Transverse colon (tissue), 4 donors: ENCODE measurements at regions not wholly inside any gene's neighbourhood (a gene's known extent, or its start where the extent isn't known, plus 50 kb on each side); places are given as distances from the start of the nearest gene placed in this dataset.

Source experiments
- DNase-seq: peaks from one replicate; pipeline ENCODE4 v3.0.0-alpha.2; 2019
- H3K27ac ChIP-seq, 4 donors: fragments of 200-600 bp; sonication (generic); 2 replicates each; pipeline ENCODE4 v1.5.1; 2016 to 2018; ENCODE audit warnings: inconsistent platforms in 4 of 4
- H3K27me3 ChIP-seq: fragments of 200-600 bp; sonication (generic); 2 replicates; pipeline ENCODE4 v1.5.1; 2017; ENCODE audit warnings: inconsistent platforms
- H3K36me3 ChIP-seq, 4 donors: fragments of 200-600 bp; sonication (generic); 2 replicates each; pipeline ENCODE4 v1.5.1; 2017 to 2019; ENCODE audit warnings: inconsistent platforms in 4 of 4
- H3K4me1 ChIP-seq, 4 donors: fragments of 200-600 bp; sonication (generic); 2 replicates each; pipeline ENCODE4 v1.5.1; 2017 to 2020; ENCODE audit warnings: inconsistent platforms in 4 of 4
- H3K4me3 ChIP-seq, 4 donors: fragments of 200-600 bp; sonication (generic); 1 replicate in 1 of 4; 2 replicates in 3 of 4; pipeline versions ENCODE4 v1.5.1 to v1.6.1; 2017 to 2019; ENCODE audit warnings: inconsistent platforms in 4 of 4
- H3K9me3 ChIP-seq, 2 donors: fragments of 200-600 bp; sonication (generic); 2 replicates each; pipeline ENCODE4 v1.5.1; 2017 to 2019; ENCODE audit warnings: inconsistent platforms in 2 of 2
- EP300 ChIP-seq: sonication (generic); formaldehyde crosslinking; IDR thresholded peaks from one replicate; pipeline ENCODE4 v1.6.1; 2017; ENCODE audit warnings: antibody characterized with exemption, low read depth
- POLR2A ChIP-seq: fragments of 450-650 bp; IDR thresholded peaks from one replicate; pipeline ENCODE4 v1.6.1; 2016; ENCODE audit warnings: antibody characterized with exemption, mild to moderate bottlenecking, moderate library complexity
- POLR2AphosphoS5 ChIP-seq, 3 donors: sonication (generic); formaldehyde crosslinking; IDR thresholded peaks; one replicate each; pipeline ENCODE4 v1.6.1; 2016; ENCODE audit warnings: antibody characterized with exemption in 3 of 3
- WGBS, 2 donors: methylation state at CpG; one replicate each; pipeline ENCODE4 v1.1.5; 2018; ENCODE audit warnings: low coverage in 1 of 2; 5-methylcytosine and 5-hydroxymethylcytosine counted together
- in situ Hi-C, 4 donors: fragments of 200-750 bp; cut with MboI; loops; one replicate each; pipeline versions ENCODE4 v1.15.0 to v1.15.1; 2017; ENCODE audit warnings: low sequenced_read_pairs in 3 of 4, low pct_ligation_motif_present in 1 of 4, low pct_unique_long_range_greater_than_20kb in 1 of 4
- intact Hi-C: fragments of 100-400 bp; cut with DNase I; formaldehyde crosslinking; loops from one replicate; pipeline ENCODE4 v1.15.1; 2023; ENCODE audit warnings: low total_unique reads
- TF ChIP-seq, protein P1 (sequence below), 5 experiments: fragments of 200-600 bp in 3 of 5; fragments of 450-650 bp in 2 of 5; sonication (generic) in 3 of 5; IDR thresholded peaks; 1 replicate in 2 of 5; 2 replicates in 3 of 5; pipeline ENCODE4 v1.5.1; 2016 to 2017; ENCODE audit warnings: antibody characterized with exemption in 5 of 5, inconsistent platforms in 3 of 5, mild to moderate bottlenecking in 2 of 5, moderate library complexity in 1 of 5

- Histone ChIP-seq H3K4me1 (no peaks in the 10 kb centered on the region), H3K4me3 (no peak overlapping the region), H3K27ac (no peak overlapping the region), H3K9me3 (no peaks in the 10 kb centered on the region), H3K36me3 (no peaks in the 10 kb centered on the region), H3K27me3 (no peaks in the 10 kb centered on the region)
- intact Hi-C loops (no loop called here), in situ Hi-C loops (no loop called here)
- TF ChIP-seq, protein P1, sequence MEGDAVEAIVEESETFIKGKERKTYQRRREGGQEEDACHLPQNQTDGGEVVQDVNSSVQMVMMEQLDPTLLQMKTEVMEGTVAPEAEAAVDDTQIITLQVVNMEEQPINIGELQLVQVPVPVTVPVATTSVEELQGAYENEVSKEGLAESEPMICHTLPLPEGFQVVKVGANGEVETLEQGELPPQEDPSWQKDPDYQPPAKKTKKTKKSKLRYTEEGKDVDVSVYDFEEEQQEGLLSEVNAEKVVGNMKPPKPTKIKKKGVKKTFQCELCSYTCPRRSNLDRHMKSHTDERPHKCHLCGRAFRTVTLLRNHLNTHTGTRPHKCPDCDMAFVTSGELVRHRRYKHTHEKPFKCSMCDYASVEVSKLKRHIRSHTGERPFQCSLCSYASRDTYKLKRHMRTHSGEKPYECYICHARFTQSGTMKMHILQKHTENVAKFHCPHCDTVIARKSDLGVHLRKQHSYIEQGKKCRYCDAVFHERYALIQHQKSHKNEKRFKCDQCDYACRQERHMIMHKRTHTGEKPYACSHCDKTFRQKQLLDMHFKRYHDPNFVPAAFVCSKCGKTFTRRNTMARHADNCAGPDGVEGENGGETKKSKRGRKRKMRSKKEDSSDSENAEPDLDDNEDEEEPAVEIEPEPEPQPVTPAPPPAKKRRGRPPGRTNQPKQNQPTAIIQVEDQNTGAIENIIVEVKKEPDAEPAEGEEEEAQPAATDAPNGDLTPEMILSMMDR (IDR thresholded peaks at IDR 0.05), result no peak
- DNase-seq, result no peak
Observed at GRCh38 chr4:32789026-32789608, 2068.9 kb downstream of the PCDH7 start.

DNA sequence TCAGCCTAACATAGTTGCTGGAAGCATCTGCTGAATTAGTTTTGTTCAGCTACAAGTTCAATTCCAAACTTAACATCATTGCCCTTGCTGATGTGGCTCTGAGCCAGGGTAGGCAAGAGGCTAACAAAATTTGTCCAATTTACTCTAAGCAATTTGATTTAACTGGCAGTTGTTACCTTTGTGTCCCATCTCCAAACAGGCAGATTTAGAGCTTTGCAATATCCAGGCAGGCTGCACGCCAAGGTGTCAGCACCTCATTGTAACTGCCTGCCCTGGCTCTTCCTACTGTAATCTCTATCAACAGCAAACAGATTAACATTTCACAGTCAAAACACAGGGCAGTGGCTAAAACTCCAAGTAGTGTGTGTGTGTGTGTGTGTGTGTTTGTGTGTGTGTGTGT is 2070.6 kb downstream of the PCDH7 start:
- H3K4me1 ChIP-seq, result no peaks in the 10 kb centered on the region
- intact Hi-C loops, result no loop called here
- in situ Hi-C loops, result no loop called here
- WGBS, 2 donors, result 50% methylated on average over 1 of the region's 1 CpG; no CpG with 5 or more reads in 1 of the 2 donors
- H3K9me3 ChIP-seq, result no peaks in the 10 kb centered on the region
- no peak overlapping the region for H3K27ac ChIP-seq
- DNase-seq, result no peak
- no peak overlapping the region for H3K4me3 ChIP-seq
- TF ChIP-seq POLR2AphosphoS5 (IDR thresholded peaks at IDR 0.05), result no peak
- no peak for TF ChIP-seq POLR2A
- TF ChIP-seq EP300, result no peak
- no peaks in the 10 kb centered on the region for H3K27me3 ChIP-seq
- no peaks in the 10 kb centered on the region for H3K36me3 ChIP-seq

DNA sequence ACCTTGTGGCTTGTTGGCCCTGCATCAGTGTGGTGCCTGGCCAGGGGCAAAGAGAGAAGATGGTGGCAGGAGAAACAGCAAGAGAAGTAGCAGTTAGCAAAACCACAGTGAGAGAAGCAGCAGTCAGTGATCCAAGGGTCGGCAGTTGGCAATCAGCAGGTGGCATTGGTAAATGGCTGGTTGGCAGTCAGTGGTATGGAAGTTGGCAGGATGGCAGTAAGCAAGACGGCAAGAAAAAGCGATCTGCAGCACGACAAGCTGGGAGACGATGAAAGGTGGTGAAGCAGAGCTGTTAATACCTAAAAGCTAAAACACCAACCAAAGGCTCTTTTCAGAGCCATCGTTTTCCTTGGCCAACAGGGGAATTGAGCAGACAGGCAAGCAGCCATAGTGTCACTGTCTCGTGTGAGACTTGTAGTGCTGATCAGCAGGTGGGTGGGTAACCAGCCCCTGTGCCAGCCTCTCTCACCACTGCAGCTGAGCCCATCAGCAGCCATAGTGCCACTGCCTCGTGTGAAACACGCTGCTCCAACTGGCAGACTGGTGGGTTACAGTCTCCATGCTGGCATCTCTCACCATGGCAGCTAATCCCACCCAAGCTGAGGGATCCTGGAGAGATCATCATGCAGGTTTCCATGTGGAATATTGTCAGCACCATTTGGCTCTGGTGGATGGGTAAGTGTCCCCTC is 2078.4 kb downstream of the PCDH7 start:
- WGBS, 2 donors, result 85% methylated on average over 9 of the region's 9 CpGs; no CpG with 5 or more reads in 1 of the 2 donors
- H3K27me3 ChIP-seq, result no peaks in the 10 kb centered on the region
- no peak overlapping the region for H3K27ac ChIP-seq
- TF ChIP-seq, protein P1 (IDR thresholded peaks at IDR 0.05), result no peak
- no peak for TF ChIP-seq EP300
- no peak for TF ChIP-seq POLR2AphosphoS5 (IDR thresholded peaks at IDR 0.05)
- no peak for TF ChIP-seq POLR2A
- no peaks in the 10 kb centered on the region for H3K36me3 ChIP-seq
- in situ Hi-C loops (no loop called here), intact Hi-C loops (no loop called here)
- DNase-seq, result no peak
- H3K9me3 ChIP-seq, result no peaks in the 10 kb centered on the region
- no peak overlapping the region for H3K4me3 ChIP-seq
- H3K4me1 ChIP-seq, result no peaks in the 10 kb centered on the region

DNA sequence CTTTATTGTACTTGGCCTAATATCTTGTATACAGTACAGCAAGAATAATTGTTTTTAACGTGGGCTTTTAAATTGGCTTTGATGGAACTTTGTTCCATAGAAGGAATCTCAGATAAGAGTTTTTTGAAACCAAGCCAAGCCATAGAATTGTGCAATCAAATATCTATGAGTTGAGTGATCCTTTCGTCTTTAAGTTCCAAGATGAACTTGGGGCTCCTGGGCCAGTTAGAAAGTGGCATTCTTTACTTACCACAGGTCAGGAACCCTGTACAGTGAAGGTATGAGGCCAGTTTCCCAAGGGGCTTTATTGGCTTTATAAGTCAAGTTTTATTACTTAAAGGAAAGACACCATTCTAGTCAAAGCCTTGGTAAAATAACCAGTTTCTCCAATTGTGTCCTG is 2104.2 kb downstream of the PCDH7 start:
- Histone ChIP-seq H3K4me3 (no peak overlapping the region), H3K27me3 (no peaks in the 10 kb centered on the region), H3K4me1 (no peaks in the 10 kb centered on the region), H3K36me3 (no peaks in the 10 kb centered on the region), H3K9me3 (no peaks in the 10 kb centered on the region), H3K27ac (no peak overlapping the region)
- in situ Hi-C loops (no loop called here), intact Hi-C loops (no loop called here)
- DNase-seq, result no peak
- WGBS, 2 donors, result 30 to 41% methylated on average over 2 of the region's 2 CpGs
- TF ChIP-seq, protein P1 (IDR thresholded peaks at IDR 0.05), result no peak
- TF ChIP-seq EP300, result no peak
- no peak for TF ChIP-seq POLR2A
- TF ChIP-seq POLR2AphosphoS5 (IDR thresholded peaks at IDR 0.05), result no peak

GRCh38 chr4:32826169-32826568 is 2106.0 kb downstream of the PCDH7 start:
- WGBS, 2 donors, result 90 to 92% methylated on average over 3 of the region's 3 CpGs
- Histone ChIP-seq H3K4me1 (no peaks in the 10 kb centered on the region), H3K4me3 (no peak overlapping the region), H3K9me3 (no peaks in the 10 kb centered on the region), H3K27me3 (no peaks in the 10 kb centered on the region), H3K36me3 (no peaks in the 10 kb centered on the region), H3K27ac (no peak overlapping the region)
- no peak for DNase-seq
- in situ Hi-C loops (no loop called here), intact Hi-C loops (no loop called here)
- TF ChIP-seq, protein P1 (IDR thresholded peaks at IDR 0.05), result no peak
- no peak for TF ChIP-seq EP300
- no peak for TF ChIP-seq POLR2A
- TF ChIP-seq POLR2AphosphoS5 (IDR thresholded peaks at IDR 0.05), result no peak
